Epithelial cell of proximal tubule (primary cell): ENCODE measurements at regions not wholly inside any gene's neighbourhood (a gene's known extent, or its start where the extent isn't known, plus 50 kb on each side); places are given as distances from the start of the nearest gene placed in this dataset.

Experiments used
- DNase-seq: peaks from one replicate; pipeline ENCODE4 v3.0.0-alpha.2; 2011; ENCODE audit warnings: low read depth
- H3K4me3 ChIP-seq: 2 replicates; pipeline ENCODE4 v1.5.1; 2011; ENCODE audit warnings: low read depth, mild to moderate bottlenecking, low read length
- TF ChIP-seq, protein P1 (sequence below): conservative IDR thresholded peaks from 2 replicates; pipeline ENCODE4 v1.5.1; 2012; ENCODE audit warnings: low read depth, mild to moderate bottlenecking, low read length

- no peak overlapping the region for H3K4me3 ChIP-seq
- no peak for DNase-seq
- TF ChIP-seq, protein P1, sequence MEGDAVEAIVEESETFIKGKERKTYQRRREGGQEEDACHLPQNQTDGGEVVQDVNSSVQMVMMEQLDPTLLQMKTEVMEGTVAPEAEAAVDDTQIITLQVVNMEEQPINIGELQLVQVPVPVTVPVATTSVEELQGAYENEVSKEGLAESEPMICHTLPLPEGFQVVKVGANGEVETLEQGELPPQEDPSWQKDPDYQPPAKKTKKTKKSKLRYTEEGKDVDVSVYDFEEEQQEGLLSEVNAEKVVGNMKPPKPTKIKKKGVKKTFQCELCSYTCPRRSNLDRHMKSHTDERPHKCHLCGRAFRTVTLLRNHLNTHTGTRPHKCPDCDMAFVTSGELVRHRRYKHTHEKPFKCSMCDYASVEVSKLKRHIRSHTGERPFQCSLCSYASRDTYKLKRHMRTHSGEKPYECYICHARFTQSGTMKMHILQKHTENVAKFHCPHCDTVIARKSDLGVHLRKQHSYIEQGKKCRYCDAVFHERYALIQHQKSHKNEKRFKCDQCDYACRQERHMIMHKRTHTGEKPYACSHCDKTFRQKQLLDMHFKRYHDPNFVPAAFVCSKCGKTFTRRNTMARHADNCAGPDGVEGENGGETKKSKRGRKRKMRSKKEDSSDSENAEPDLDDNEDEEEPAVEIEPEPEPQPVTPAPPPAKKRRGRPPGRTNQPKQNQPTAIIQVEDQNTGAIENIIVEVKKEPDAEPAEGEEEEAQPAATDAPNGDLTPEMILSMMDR: no peak
These were observed 150.6 kb downstream of the CHIC2 start for GRCh38 chr4:53913771-53914170.

DNA sequence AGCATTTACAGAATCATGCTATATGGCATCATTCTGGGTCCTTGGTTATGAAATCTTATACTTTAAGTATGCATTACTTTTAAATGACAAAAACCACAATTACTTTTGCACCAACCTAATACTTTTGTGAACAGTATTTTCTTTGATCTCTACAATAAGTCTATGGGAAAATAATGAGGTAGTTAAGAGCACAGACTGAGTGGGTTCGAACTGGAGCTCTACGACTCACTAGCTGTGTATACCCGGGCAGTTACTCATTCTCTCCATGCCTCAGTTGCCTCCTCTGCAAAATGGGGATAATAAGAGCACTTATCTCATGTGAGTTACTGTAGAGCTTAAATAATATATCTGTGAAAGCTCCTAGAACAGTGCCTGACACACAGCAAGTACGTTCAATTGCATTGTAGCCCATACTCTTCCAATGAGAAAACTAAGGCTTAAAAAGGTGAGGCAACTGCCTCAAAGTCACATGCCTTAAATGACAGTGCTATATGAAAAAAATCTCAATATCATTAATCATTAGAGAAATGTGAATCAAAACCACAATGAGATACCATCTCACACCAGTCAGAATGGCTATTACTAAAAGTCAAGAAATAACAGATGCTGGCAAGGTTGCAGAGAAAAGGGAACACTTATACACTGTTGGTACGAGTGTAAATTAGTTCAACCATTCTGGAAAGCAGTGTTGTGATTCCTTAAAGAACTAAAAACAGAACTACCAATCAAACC, 151.5 kb downstream of the CHIC2 start:
- TF ChIP-seq, protein P1: no peak
- no peak for DNase-seq
- H3K4me3 ChIP-seq: no peak overlapping the region

GRCh38 chr4:53908661-53909078, 155.7 kb downstream of the CHIC2 start:
- TF ChIP-seq, protein P1: peak; percentile 87
- peak; percentile 51 for DNase-seq
- no peak overlapping the region for H3K4me3 ChIP-seq

- DNase-seq: no peak
- no peak overlapping the region for H3K4me3 ChIP-seq
- TF ChIP-seq, protein P1: no peak
These were observed 156.6 kb downstream of the CHIC2 start for GRCh38 chr4:53907772-53908171.

GRCh38 chr4:53906606-53907190, 157.7 kb downstream of the CHIC2 start:
- no peak for DNase-seq
- H3K4me3 ChIP-seq: no peak overlapping the region
- TF ChIP-seq, protein P1: no peak

GRCh38 chr4:53905941-53906377, 158.4 kb downstream of the CHIC2 start:
- peak; percentile 38 for DNase-seq
- peak overlapping the region; percentile 57 for H3K4me3 ChIP-seq
- TF ChIP-seq, protein P1: no peak
